NCI-H146 (cell line): ENCODE measurements at regions not wholly inside any gene's neighbourhood (a gene's known extent, or its start where the extent isn't known, plus 50 kb on each side); places are given as distances from the start of the nearest gene placed in this dataset.
"Not testable (repeated sequence)": the region's sequence is repeated elsewhere in the genome, so short reads cannot be mapped to it uniquely, and the experiment has no call there.

Source experiments
- DNase-seq: peaks from one replicate; lab custom pipeline; 2025; lab: John Stamatoyannopoulos, UW

- DNase-seq = no peak
These were observed 175.4 kb downstream of the PCDH10 start for GRCh38 chr4:133324491-133324890.

GRCh38 chr4:133323670-133324069 lies 174.6 kb downstream of the PCDH10 start:
- no peak for DNase-seq

- peak; percentile 1 for DNase-seq
These were observed 171.6 kb downstream of the PCDH10 start for GRCh38 chr4:133320576-133321170.

- no peak for DNase-seq
These were observed 167.8 kb downstream of the PCDH10 start for GRCh38 chr4:133316909-133317308.

- no peak for DNase-seq
These were observed 165.9 kb downstream of the PCDH10 start for GRCh38 chr4:133314991-133315390.

GRCh38 chr4:133287396-133287795 lies 138.3 kb downstream of the PCDH10 start:
- DNase-seq = no peak

GRCh38 chr4:133278591-133278990 lies 129.5 kb downstream of the PCDH10 start:
- DNase-seq = no peak

- DNase-seq = not testable (repeated sequence)
These were observed 128.8 kb downstream of the PCDH10 start for GRCh38 chr4:133277940-133278339.

- no peak for DNase-seq
These were observed 126.2 kb downstream of the PCDH10 start for GRCh38 chr4:133275246-133275645.

- no peak for DNase-seq
These were observed 124.3 kb downstream of the PCDH10 start for GRCh38 chr4:133273401-133273800.

GRCh38 chr4:133270021-133270570 lies 121.0 kb downstream of the PCDH10 start:
- no peak for DNase-seq

GRCh38 chr4:133268205-133268604 lies 119.1 kb downstream of the PCDH10 start:
- DNase-seq = no peak

GRCh38 chr4:133267506-133267905 lies 118.4 kb downstream of the PCDH10 start:
- not testable (repeated sequence) for DNase-seq

GRCh38 chr4:133266966-133267365 lies 117.9 kb downstream of the PCDH10 start:
- not testable (repeated sequence) for DNase-seq

GRCh38 chr4:133264251-133264650 lies 115.2 kb downstream of the PCDH10 start:
- DNase-seq = not testable (repeated sequence)

- DNase-seq = no peak
These were observed 114.0 kb downstream of the PCDH10 start for GRCh38 chr4:133263104-133263503.

- no peak for DNase-seq
These were observed 98.8 kb downstream of the PCDH10 start for GRCh38 chr4:133247861-133248260.

- DNase-seq = no peak
These were observed 96.1 kb downstream of the PCDH10 start for GRCh38 chr4:133245226-133245625.
